GM19351 (cell line): ENCODE measurements at regions not wholly inside any gene's neighbourhood (a gene's known extent, or its start where the extent isn't known, plus 50 kb on each side); places are given as distances from the start of the nearest gene placed in this dataset.

Experiments used
- ATAC-seq: cut with Tn5 transposase; IDR thresholded peaks from one replicate; pipeline ENCODE4 v1.9.1; 2021; ENCODE audit warnings: mild to moderate bottlenecking, moderate library complexity; ENCODE audit not compliant: unreplicated experiment

DNA sequence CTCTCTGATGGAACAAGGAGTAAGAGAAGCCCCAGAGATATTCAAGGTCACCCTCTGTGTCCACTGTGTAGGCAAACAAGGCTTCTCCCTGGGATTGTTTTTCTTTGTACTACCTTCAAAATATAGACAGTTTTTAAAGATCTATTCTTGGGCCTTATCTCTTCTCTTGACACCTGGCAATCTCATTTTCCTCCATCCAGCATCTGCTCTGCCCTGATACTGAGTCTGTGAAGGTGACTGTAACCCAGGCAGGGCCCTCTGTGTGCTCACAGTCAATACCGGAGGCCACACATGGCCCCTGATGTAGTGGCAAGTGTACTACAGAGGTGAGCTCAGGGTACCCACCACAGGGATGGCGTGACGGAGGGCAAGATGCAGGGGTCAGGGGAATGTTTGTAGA, 221.1 kb downstream of the SNX10 start:
- ATAC-seq = no peak

DNA sequence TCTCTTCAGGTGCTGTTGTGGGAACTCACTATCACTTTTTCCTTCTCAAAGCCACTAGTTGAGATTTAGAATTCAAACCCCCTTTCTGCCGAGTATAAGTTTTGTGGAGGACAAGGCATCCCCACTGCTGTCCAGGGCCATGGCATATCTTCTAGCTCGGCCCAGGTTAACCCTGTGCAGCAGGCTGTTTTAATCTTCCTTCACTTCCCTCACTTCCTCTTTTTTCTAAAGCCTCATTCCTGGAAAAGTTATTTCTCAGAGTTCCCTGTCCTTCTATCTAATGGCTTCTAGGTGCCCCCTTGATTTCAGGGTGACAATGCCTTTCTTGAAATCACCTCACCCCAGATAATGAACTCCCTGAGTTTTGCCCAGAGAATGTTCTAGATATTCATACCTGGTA, 222.3 kb downstream of the SNX10 start:
- ATAC-seq = no peak

DNA sequence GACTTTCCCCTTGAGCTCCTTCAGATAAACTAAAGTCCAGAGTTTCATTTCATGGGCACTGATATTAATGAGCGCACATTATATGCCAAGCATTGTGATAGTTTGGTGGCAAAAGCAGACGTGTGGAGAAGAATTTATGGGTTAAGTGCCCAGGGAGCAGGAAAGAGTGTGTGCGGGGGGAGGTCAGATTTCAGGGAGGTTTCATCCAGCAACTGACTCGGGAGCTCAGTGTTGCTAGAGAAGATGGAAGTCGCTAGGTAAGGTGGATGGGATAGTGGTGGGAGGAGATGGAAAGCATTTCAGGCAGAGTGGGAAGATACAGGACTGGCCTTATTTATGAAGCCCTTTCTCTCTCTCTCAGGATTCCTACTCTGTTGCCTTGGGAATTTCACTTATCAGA, 223.0 kb downstream of the SNX10 start:
- no peak for ATAC-seq

DNA sequence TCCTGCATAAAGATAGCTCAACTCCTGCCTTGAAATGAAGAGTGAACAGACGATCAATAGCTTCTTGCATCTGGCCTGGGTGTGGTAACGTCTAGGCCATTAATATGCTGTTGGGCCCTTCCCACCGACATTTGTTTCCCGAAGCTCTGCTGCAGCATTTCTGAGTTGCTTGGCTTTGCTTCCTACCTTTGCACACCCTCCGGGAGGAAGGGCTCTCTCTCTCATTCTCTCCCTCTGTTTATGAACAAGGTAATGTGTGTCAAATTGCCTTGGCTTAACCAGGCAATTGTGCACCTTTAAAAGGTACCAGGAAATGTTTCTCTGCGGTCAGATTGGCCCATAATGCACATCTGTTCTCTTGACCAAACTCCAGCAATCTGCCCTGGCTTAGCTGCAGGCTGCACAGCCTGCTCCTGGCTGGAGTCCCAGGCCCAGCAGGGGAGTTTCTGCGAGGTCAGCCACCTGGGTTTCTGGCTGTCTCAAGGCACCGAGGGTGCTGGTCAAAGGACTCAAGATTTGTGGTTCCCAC, 223.7 kb downstream of the SNX10 start:
- no peak for ATAC-seq

DNA sequence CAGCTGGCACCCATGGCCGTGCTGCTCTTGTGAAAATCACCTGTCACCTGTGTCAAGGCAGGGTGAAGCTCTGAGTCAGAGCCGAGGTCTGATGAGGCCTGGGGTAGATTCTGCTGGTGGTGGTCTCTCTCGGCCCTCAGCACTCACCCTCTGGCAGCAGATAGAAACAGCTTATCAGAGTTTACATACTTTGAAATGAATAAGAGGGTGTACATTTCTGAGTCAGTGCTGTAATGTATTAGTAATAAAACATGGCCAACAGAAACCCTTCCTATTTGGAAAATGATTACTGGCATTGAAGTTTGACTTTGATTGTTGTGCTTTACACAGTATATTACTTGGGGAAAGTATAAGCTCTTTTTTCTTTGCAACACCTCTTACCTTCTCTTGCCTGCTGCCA, 228.8 kb downstream of the SNX10 start:
- no peak for ATAC-seq

DNA sequence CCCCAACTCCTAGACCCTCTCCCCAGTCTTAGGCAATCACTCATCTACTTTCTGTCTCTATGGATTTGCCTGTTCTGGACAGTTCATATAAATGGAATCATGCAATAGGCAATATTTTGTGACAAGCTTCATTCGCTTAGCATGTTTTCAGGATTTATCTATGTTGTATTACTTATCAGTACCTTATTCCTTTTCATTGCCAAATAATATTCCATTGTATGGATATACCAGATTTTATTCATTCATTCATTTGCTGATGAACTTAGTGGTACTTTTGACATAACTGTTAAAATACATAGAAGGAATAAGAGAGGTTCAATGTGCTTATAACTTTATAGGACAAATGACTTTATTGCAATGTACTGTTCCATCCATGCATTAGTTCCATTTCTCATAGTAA, 231.0 kb downstream of the SNX10 start:
- no peak for ATAC-seq

DNA sequence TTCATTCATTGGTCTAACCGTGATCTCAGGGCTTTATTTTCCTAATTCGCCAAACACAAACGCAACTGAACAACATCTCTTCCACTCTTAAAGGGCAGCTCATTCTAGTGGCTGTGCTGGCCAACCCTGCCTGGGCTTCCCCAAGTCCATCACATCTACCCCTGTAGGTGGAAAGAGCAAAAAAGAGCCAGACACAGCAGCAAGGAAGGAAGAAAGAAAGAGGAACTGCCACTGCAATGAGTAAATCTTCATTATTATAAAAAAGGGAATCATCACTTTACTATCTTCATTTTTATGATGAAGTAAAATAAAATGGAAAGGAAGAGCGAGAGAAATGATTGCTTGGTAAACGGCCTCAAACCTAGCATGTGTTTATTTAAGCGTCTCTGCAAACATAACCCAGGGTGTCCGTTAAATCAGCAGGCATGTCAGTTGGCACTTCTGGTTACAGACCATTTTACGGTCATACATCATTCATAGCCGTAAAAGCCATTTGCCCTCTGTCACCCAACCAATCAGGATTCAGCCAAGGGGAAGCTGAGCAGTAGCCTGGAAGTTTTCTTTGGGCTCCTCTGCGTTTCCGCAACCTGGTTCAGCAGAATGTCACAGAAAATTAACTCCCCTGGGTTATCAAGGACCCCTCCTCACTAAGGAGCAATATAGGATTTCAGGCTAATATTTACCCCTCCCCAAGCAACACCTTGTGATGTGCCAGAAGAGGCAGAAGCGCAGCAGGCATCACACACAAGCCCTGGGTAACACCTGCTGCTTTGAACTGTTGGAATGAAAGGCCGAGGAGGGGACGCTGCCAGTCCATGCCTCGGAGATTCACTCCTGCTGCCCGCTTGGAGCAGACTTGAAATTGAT, 234.0 kb downstream of the SNX10 start:
- no peak for ATAC-seq

DNA sequence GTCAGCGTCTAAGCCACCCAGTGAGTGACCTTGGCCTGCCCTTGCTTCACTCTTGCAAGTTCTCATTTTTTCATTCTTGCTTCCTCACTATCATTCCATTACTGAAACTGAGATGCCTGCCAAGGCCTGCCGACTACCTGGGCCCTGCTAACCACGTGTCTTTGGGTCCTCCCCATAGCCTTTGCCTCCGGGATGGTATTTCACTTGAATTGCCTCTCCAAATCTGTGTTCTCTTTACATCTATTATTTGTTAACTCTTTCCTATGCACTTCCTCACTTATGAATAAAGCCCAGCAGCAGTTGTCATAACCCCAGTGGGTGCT, 234.6 kb downstream of the SNX10 start:
- no peak for ATAC-seq

DNA sequence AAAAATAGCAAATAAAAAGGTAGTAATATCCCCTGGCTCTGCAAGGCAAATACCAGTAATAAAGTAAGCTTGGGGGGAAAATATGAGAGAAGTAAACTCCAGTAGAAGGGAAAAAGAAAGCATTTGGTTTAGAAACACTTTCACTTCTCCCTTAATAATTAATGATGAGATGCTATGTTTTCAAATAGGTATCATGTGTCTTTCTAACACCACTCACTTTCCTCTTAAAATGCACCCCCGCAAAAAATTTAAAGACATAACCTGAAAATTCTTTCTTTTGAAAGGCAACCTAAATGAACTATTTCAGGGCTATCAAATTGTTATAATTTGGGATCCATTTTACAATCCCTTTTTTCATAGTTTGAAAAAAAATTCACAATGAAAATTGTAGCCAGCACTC, 240.3 kb downstream of the SNX10 start:
- no peak for ATAC-seq

DNA sequence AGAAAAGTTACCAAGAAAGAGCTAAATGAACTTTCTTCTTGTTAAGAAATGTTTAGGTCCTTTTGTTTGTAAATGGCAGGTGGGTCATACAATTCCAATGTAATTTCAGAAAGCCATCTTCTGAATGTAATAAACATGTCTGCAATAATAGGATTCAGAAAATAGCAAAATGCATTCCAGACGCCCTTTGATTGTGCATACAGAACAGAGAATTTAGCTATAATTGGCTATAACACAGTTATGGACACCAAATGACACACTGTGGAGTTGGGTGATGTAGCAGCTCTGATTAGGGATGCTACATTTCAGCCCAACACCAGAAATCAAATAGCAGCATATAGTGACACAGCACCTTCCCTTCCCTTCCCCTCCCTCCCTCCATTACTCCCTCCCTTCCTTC, 240.8 kb downstream of the SNX10 start:
- ATAC-seq = no peak

DNA sequence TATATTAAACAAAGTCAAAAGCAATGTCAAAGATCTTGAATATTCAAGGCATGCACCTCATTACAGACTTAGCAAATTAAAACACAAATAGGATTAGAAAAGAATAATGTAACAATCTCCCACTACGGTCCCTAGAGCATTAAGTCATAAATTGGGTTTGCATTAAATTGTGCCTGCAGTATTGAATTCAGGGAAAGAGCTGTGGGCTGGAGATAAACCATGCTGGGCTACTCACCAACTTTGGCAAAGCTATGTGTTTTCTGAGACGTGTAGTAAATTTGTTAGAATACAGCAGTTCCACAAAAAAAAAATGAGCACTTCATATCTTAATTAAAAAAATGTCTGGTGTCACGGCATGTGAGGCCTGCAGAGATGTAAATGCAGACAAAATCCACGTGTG, 241.6 kb downstream of the SNX10 start:
- ATAC-seq = no peak

DNA sequence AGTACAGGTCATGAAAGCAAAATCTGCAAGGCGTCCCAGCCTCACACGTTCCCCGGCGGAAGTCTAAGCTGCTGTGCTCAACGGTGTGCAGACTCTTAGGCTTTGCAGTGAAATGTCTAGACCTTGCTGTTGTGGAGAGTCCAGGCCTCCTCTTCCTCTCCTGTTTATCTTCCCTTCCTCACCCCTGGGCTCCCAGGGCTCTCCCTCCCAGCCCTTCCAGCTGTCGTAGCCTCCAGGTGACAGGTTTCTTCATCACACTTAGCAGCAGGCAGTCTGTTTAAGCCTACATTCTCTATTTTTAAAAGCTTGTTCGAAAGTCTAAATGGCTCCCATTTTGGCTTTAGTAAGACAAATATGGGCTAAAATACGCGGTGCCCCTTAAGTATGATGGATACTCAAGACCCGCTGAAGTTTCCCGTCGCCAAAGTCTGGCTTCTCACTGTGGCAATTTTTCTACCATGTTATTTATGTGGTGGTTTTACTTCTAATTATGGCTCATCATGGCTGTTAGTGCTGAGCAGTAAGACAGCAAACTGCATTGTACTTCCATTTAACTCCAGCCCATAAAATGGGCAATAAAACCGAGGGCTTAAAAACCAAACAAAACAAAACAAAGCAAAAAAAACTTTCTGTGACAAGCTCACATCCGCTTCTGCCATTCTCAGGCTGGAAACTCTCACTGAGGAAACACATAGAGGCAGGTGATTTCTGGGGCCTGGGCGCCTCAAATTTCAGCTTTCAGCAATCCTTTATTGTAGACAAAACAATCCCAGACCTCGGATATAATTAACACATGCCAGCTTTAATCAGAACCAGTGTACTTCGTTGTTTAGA, 243.2 kb downstream of the SNX10 start:
- no peak for ATAC-seq

DNA sequence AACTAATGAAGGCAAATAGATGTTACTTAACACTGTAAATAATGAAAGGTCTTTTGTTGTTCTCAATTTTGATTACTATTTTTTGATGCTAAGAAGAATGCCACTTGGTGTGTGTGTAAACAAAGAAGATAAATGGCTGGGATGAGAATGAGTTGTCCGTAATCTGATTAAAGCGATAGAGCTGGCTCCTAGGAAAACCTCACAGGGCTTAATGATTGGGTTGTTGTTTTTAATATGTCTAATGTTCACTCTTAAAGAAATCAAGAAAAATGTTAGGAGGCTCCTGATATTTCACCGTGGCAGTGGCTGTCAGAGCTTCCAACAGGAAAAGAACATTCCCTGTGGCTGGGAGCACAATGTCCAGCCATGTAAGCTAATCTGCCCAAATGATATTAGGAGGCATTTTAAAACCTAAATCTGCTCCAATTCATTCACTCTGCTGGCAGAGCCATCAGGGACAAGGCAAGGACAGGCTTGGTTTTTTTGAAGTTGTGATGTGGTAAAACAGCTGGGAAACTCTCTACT, 243.9 kb downstream of the SNX10 start:
- no peak for ATAC-seq

DNA sequence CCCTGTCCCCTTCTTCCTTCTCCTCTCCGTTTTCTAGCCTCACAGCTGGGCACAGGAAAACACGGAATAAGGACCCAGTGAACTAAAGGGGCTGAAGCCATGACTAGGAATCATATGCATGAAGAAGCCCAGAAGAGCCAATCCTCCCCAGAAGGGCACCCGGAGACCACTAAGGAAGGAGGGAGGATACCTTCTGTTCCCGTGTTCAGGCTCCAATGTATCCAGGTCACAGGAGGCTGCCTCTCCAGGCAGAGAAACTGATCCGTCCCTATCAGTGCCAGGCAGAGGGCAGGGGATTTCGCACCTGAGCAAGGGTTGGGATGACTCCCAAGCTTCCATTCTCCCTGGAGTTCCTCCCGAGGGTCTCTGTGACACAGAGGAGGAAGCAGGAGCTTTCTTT, 246.6 kb downstream of the SNX10 start:
- no peak for ATAC-seq

DNA sequence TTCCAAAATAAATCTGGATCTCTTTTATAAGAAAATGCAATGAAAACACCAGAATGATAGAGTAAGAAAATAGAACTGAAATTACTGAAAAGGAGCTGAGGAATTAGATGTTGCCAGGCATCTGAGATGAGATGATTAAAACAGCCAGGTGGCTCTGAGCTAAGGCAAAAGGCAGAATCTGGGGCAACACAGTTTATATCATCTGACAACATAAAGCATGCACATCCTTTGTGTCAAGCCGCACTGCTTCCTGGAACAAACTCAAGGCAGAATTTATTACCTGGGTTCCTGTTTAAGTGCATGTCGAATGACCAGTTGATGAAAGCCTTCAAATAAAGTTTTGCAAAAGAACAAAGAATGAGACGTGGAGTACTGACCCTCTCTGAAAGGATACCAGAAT, 247.0 kb downstream of the SNX10 start:
- no peak for ATAC-seq

DNA sequence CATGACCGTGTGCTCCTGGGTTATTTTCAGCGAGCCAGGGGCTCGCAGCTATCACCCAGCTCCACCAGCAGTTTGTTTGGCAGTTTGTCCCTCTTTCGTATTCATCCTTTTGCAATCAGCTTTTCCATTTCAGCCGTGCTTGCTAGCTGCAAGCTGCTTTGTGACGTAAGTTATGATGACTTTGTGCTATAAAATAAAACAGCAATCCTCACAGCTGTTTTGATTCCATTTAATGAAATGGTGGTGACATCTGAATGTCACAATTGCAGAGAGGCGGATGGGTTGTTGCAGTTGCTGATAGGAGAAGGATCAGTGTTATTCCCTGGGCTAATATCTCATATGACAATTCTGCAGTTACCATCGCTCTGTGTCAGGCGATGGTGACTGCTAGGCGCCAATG, 251.7 kb downstream of the SNX10 start:
- no peak for ATAC-seq

DNA sequence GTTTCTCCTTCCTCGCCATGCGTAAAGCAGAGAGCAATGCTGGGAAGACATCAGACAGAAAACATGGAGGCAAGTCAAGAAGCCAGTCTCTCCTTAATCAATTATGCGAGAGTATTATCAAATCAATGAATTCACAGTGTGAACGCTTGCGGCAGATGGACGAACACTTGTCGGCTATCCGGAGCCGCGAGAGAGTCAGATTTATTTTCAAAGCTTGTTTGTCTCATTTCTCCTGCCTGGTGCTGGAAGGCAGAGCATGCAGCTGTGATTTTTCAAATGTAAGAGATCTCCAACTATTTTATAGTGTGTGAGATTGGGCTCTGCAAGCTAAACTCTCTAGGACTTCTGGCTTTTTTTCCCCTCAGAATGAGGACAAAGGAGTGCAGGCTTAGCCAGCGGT, 252.3 kb downstream of the SNX10 start:
- ATAC-seq = no peak

DNA sequence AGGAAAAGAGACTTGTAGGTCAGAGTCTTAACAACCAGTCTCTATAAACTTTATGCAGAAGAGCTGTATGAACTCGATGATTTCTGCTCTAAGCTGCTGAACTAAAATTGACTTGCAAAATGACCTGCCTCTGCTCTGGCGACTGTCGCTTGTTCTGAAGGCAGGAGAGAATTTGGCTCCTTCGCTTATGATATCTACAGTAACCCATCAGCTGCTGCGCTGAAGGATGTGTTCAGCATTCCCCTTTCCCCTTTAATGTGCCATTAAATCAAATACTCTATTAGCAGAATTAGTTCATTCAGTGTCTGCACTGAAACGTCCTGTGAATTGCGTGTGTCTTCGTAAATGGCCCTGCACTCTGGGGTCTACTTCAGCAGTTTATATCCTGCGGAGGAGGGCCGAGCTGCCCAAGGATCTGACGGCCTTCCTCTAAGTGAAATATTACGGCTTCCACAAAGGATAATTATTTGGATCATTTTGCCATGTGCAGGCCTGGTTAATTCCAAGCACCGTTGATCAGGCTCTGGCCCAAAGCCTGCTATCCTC, 254.9 kb downstream of the SNX10 start:
- no peak for ATAC-seq

DNA sequence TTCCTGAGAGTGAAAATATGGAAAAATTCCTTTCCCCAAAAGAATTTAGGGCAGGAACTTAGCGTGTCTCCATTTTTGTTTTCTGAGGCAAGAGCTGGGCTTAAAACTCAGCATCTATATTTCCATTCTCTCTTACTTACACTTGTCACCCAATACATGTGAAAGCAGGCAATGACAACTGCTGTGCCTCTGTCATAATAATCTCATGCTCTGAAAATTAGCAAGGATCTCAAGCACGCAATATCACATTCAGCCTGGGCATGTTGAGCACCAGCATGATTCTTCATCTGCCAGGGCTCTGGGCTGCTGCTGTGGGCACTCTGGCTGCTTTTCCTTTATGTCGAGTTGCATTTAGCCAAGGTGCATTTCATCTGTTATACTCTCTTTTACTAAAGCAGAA, 255.5 kb downstream of the SNX10 start:
- no peak for ATAC-seq

DNA sequence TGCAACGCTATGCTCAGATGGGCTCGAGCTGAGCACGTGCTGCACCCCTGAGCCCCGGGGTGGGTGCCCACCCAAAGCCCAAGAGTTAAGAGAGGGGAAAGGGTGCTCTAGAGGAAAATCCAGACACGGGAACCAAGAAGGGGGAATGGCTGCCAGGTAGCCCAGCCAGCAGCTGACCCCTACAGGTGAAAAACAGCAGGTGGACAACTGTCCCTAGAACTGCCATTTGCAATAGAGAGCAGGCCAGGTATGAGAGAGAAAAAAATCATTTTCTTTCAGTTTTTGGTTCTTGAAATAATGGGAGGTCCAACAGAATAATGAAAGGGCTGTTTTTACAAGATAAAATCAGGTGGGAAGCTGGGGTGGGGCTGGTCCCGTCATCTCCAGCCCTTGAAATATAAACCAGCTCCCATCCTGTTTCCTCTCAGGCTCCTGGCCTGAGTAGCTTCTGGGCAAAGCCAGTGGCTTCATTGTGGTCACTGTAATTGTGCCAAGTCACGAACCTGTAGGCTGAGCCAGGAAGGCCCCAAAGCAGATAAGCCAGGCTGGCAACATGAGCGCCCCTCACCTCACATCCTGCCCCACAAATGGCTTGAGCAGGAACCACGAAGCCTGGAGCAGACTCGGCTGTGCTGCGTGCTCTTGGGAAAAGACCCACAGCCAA, 257.8 kb downstream of the SNX10 start:
- no peak for ATAC-seq

DNA sequence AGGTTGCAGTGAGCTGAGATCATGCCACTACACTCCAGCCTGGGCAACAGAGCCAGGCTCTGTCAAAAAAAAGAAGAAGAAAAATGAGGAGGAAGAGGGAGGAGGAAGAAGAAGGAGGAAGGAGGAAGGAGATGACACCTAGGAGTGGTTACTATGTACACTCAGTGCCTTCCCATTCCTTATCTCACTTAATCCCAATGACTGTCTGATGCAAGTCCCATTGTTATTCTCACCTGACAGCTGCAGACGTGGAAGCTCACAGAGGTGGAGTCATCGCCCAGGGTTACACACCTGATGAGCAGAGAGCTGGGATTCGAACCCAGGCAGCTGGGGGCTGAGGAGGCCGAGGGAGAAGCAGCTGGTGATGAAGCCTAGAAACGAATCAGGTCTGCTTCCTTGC, 258.8 kb downstream of the SNX10 start:
- no peak for ATAC-seq
